GM21367 (cell line): ENCODE measurements at regions not wholly inside any gene's neighbourhood (a gene's known extent, or its start where the extent isn't known, plus 50 kb on each side); places are given as distances from the start of the nearest gene placed in this dataset.

ENCODE experiments used
- ATAC-seq: cut with Tn5 transposase; IDR thresholded peaks from one replicate; pipeline ENCODE4 v1.9.1; 2021; ENCODE audit not compliant: unreplicated experiment

DNA sequence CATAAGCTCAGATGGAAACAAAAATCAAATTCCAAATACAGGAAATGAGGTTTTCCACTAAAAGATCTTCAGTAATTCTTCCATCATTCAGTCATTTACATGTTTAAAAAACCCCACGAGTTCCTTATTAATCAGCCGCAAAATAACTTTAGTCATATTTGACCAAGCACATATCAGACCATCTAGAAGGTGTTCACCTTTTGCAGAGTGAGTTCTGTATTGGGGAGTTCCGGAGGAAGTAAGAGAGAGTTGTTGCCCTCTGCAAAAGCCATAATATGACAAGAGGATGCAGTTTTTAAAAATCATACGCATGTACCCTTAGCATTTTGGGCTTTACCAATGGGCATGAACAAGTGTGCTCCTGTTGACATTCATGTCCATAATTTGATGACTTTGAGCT lies 61.6 kb downstream of the CCR1 start:
- no peak for ATAC-seq

DNA sequence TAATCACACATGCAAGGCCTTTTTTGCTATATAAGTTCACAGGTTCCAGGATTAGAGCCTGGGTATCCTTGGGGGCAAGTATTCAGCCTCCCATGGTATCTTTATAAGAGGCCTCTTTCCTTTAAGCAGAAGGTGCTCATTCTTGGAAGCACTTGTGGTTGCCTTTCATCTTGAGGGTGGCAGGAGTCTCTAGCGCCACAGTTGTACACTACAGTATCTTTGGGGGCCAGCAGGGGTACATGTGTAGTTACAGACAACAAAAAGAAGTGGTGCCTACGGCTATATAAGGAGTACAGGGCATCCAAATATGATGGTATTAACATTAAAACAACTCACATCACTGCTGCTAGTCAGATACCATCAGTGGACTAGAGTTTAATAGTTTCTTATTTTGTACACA lies 62.1 kb downstream of the CCR1 start:
- ATAC-seq, result no peak

DNA sequence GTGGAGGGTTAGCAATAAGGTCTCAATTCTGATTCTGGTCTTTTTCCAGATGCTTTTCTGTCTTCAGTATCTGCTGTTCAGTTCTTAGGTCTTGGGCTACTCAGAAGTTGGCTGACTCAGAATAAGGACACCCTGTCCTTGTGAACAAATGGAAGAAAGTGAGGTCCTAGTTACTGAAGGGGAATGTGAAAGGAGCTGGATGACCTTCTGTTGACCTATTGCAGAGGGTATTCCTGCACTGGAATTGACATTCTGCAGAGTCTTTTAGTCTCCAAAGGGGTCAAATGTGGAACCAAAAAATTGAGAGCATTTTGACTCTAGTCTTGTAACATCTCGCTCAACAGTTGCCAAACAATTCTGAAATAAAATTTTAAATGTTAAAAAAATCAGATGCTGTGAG lies 63.0 kb downstream of the CCR1 start:
- ATAC-seq, result no peak

DNA sequence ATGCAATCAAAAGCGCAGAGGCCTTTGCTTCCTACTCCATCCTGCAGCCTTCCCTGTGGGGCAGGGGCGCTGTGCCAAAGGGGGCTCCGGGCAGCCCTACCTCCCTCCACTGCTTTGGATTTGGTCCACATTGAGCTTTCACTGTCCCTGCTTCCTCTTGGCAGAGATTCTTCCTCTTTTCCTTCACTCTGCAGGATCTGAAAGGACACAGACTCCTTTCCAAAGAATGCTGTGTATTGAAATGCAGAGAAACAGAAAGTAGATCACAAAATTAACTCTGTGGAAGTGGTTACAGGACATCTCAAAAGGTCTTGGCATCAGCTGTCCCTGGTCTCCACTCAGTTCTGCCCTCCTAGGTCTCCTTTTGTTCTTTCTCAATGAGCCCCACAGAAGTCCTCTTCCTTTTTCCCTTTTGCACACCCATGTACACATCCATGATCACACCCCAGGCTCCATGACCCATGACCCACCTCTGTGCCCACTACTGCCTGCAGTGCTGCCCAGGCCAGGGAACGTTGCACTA lies 64.1 kb downstream of the CCR1 start:
- ATAC-seq, result no peak

DNA sequence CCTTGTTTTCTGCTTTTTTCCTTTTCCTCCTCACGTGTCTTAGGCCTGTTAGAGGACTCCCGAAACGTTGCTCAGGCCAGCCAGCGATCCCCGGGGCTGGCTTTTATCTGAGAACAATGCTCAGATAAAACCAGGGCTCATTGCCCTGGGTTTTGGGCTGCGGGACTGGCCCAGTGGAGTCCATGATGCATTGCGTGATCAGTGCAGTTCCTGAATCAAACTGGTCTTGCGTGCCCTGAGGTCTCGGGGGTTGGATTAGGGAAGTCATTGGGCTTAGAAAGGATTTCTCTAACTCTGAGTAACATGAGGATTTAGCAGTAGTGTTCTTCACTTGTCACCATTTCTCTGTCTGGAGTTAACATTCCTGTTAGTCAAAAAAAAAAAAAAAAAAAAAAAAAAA lies 66.3 kb downstream of the CCR1 start:
- no peak for ATAC-seq

DNA sequence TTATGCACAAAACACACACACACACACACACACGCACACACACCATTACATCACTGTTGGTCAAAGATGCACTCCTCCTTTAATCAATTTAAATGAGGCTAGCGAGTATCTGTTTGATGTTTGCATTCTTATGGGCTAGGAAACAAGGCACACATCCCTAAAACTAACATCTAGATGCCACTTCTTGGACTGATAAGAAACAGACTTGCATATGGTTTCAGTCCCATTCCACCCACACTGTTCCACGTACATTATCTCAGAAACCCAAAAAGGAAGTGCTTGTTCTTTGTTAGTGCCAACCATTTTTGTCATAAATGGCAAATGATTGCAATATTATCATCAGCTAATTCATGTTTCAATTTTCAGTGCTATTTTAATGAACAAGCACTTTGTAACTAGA lies 69.5 kb downstream of the CCR1 start:
- no peak for ATAC-seq

DNA sequence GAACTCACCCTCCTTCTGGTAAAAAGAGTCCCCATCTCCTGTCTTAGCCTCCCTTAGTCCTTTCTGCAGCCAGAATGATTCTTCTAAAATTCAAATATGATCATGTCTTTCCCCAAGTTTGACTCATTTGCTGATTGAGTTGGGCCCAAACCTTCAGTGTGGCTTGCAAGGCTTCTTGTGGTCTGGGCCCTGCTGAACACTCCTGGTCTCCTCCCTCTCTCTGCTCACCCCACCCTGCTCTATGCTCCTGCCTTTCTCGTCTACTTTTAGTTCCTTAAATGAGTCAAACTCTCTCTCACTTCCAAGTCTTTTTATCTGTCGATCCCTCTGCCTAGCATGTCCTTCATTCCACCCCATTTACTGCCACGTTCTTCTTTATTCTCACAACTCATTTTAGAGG lies 72.6 kb downstream of the CCR1 start:
- no peak for ATAC-seq

DNA sequence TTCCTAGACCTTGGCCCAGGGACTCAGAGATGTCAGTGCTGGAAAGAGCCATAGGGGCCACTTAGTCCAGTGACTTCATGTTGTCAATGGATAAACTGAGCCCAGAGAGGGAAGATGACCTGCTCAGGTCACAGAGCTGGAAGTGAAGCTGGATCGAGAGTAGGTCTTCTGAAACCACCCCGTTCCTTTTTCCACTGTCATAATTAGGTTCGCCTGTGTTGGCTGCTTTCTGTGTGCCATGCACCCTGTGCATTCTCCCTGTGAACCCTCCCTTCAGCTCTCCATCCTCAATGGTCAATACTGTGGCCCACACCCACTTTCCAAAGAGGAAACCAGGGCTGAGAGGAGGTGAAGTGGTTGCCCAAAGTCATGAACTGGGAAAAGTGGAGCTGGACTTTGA lies 74.8 kb downstream of the CCR1 start:
- ATAC-seq, result no peak

DNA sequence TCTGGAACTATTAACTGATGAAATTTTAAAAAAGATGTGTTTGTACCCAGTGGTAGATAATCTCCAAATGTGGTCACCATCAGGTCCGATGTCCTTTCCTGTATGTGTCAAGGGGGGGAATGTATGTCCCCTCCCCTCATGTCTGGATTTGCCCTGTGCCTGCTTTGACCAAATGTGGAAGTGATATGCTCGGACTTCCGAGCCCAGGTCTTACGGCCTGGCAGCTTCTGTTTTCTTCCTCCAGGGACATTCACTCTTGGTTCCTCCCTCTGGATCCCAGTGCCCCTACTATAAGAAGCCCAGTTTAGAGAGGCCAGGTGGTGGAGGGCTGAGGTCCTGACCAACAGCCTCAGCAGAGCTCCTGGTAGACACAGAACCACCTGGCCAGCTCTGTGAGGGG lies 75.5 kb downstream of the CCR1 start:
- no peak for ATAC-seq

DNA sequence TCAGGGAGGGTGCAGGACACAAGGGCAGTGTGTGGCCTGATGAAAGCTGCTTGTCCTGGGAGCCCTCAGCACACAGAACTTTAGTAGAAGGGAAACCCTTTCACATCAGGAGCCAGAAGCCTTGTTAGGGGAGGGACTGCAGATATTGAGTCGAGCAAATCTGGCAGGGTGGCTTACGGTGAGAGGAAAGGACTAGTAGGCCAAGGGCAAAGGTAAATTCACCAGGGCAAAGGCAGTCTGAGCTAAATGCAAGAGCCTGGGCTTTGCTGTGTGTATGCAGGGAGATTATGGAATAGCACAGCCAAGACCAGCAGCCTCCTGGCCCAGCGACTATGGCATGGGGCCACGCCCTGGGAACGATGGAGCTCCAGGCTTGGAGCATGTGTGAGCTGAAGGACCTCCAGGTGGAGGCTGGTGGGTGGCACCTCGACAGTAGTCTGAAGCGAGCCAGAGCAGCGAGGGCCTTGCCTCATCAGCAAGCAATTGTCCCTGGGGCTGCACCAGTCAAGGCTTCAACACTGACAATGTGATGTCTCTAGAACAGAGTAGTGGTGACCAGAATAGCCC lies 76.1 kb downstream of the CCR1 start:
- ATAC-seq, result no peak

DNA sequence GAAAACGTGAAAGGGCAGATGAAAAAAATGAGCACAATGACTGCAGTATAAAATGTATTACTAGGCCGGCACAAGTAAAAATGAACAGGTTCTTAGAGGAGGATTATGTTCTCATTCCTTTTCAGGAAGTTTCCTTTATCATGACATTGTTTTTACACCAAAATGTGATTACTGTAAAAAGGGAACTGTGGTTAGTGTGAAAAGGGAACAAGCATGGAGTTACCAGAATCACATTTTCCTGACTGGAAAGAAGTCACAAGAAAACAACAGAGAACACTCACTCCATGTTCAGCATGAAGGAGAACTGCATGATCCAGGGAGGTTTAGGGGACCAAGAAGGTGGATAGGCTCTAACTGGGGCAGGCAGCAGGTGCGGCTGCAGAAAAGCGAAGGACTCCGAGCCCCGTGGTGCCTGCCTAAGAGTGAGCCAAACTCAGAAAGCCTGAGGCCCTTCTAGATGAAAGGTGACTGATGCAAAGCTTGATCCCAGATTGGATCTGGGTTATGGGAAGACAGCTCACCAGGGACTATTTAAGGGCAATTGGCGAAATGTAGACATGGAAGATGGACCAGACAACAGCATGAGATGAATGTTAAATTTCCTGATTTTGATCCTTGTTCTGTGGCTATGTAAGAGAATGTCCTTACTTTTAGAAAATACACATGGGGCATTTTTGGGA lies 77.3 kb downstream of the CCR1 start:
- no peak for ATAC-seq

DNA sequence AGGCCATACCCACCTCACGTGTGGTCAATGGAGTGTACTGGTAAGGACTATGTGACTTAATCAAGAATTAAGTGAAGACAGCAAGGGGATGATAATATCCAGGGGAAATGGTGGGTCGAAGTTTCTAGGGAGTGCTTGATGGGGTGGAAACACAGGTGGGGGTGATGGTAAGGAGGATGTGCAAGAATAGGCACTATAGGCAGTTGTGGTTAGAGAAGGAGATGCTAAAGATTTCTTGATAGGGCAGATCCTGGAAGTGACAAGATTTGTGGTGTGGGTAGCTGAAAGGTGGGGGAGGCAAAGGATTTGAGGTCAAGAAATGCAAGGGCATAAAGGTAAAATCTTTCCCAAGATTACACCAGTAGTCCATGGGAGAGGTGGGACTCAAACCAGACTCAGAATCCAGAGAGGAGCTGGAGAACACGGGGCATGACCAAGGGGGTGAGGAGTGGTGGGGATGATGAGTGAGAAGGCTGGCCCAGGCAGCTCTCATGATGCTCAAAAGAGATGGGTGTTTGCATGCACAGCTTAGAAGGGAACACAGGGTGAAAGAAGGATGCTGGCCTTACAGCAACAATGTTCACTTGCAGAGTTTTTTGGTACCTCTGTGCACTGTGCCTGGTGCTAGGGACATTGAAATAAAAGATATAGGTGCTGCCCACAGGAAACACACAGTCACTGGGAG lies 78.4 kb downstream of the CCR1 start:
- no peak for ATAC-seq

DNA sequence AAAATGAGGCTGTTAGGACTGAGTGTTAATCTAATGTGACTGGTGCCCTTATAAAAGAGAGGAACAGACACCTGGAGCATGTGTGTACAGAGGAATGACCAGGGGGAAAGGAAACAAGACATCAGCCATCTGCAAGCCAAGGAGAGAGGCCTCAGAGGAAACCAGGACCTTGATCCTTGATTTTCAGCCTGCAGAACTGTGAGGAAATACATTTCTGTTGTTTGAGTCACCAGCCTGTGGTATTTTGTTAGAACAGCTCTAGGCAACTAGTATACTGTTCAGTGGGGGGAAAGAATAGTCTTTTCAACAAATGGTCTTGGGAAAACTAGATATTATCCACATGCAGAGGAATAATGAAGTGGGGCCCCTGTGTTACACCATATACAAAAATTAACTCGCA lies 80.6 kb downstream of the CCR1 start:
- no peak for ATAC-seq

DNA sequence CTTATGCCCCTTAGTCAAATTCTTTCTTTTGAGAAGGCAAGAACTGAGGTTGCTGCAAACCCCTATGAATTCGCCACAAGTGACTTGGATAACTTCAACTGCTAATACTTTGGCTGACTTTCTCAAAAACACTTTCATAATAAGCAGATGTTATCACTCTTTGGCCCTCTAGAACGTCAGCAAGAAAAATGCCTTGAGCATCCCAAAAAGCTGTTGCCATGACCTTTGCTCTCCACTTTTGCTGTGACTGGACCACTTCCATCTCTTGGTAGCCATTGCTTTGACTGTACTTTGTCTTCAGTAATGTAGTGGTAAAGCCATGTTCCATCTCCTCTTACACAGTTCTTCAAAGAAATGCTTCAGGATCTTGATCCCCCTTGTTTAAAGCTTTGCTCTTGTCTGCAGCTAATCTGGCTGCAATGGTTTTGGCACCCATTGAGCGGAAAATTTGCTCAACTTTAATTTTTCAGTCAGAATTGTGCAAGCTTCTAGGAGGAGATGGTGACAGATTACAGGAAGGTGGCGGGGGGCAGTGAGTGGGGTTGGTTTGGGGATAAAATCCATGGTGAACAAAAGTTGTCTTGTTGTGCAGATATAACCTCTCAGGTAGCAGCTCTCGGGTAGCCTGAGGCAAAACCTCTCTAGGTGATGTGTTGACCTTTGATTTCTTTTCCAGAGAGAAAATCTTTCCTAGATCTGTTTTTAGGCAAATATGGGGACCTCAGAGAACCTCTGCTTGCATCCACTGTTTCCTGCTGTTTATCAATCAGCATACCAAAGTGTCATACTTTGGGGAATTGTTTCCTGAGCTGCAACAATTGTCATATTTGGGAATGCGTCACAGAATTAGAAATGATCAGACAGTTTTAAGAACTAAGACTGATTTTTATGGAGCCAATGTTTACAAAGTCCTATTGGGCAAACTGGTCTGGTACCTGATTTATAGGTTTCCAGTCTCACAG lies 83.6 kb downstream of the CCR1 start:
- ATAC-seq, result no peak

DNA sequence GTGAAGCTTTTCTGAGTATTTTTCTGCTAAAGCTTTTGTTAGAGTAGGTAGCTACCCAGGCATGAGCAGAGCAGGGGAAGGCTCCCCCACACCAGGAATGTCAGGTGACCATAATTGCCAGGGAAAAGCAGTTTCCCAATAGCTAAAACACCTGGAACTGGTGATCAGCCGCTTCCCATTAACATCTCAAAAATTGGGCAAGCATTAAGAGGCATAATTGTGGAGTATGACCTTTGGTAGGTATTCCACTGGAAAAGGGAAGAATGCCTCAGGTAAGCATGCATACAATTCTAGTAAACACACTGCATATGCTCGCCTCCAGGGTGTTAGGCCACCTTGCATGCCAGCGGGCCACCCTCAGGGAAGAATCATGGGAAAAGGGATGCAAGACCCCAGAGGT lies 84.5 kb downstream of the CCR1 start:
- no peak for ATAC-seq

DNA sequence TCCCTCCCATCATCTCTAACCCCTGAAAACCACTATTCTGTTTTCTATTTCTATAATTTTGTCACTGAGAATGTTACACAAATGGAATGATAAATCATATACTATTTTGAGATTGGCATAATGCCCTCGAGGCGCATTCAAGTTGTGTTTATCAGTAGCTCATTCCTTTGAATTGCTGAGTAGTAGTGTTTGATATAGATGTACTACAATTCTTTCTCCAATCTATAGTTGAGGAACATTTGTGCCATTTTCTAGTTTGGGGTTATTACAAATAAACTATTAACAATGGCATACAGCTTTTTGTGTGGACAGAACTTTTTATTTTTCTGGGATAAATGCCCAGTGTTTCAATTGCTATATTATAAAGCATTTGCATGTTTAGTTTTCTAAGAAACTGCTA lies 86.0 kb downstream of the CCR1 start:
- no peak for ATAC-seq

DNA sequence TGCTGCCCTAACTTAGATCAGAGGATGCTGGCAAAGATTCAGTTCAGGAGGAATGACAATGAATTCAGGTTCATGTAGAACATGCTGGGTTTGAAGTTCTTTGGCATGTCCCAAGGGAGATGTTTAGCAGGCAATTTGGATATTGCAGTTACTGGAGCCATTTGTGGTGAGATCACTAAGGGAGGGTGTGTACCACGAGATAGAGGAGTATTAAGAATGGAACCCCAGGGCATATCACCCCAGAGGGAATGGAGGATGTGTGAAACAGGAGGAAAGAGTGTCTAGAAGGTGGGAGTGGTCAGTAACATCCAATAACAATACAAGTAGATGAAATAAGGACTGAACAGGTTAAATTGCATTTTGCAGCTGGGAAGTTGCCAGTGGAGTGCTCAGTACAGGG lies 87.1 kb downstream of the CCR1 start:
- no peak for ATAC-seq

DNA sequence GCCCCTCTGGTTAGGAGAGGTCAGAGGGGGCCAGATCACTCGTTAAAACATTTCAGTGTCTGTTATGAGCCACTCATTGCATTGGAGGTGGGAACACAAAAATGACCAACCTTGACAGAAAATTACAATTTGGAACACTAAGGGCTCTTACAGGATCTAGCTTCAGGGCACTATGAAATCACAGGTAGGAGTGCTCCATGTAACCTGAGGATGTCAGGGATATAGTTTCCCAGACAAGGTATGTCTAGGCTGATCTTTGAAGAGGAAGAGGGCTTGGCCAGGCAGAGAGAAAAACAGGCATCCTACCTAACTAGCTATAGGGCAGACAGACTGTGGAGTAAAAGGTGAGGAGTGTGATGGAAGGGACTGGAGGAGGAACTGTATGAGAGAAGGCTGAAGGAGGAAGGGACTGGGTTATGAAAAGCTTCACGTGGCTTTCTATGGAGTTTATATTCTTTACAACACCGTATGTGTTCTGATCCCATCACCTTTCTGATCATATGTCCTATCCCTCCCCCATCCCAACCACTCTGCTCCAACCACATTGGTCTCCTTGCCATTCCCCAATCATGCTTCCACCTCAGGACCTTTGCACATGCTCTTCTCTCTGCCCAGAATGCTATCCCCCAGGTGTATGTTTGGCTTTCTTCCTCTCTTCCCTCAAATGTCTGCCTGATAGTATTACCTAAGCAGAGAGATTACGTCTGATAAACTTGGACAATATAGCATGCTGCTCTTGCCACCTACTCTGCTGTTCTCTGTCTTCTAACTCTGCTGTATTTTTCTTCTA lies 88.2 kb downstream of the CCR1 start:
- ATAC-seq, result no peak

DNA sequence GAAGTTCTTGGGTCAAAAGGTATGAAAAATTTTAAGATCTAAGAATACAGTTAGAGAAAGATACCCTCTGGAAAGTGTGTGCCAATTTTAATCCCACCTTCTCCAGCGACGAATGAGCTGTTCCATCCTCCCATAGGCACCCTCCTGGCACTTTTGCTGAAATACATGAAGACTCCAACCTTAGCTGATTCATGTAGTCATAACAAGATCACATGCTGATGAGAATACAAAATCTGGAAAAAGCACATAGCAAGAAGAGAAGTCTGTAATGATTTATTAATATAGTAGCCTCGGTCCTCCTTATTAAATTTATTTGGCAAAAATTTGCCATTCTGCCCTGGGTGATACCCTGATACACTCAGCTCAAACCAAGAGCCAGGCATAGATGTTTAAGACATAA lies 88.9 kb downstream of the CCR1 start:
- ATAC-seq, result no peak

DNA sequence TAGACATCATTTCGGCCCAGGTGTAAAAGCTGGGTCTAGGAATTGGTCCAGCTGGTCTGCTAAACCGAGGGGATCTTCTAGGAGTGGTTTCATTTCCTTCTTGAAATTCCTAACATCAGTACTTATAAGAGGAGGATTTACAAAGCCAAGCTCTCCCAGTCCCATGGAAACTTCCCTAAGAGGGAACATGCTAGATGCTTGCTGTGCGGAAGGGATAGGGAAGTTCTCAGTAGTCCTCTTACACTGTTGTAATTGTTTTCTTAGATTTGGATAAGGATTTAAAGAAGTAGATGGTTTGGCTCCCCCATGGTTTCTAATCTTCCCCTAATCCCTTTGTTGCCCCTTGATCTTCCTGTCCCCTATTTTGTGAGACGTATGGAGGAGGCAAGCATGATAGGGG lies 89.7 kb upstream of the XCR1 start:
- no peak for ATAC-seq
